Panc1 (cell line): ENCODE measurements at regions not wholly inside any gene's neighbourhood (a gene's known extent, or its start where the extent isn't known, plus 50 kb on each side); places are given as distances from the start of the nearest gene placed in this dataset.

ENCODE experiments used
- ATAC-seq: fragments of 200-7000 bp; cut with Tn5 transposase; 2 replicates; pipeline ENCODE4 v1.9.1; 2020; ENCODE audit warnings: mild to moderate bottlenecking, moderate library complexity
- BruUV-seq: library from RNA; stranded (reverse); fragments of 400-500 nt; replicated peaks from 2 replicates; lab custom pipeline; 2021; lab: Mats Ljungman, UMichigan
- CTCF ChIA-PET: fragments of 300-600 bp; sonication (Branson Sonifier 250); formaldehyde crosslinking; loops from one replicate; lab custom pipeline; 2022; ENCODE audit warnings: antibody characterized with exemption; lab: Charles Lee
- POLR2A ChIA-PET: fragments of 300-600 bp; sonication (Branson Sonifier 250); formaldehyde crosslinking; loops from one replicate; lab custom pipeline; 2022; ENCODE audit warnings: antibody characterized with exemption; lab: Charles Lee
- DNase-seq: peaks from one replicate; pipeline ENCODE4 v3.0.0-alpha.2; 2010; ENCODE audit warnings: low read depth, low spot score
- H3K27ac ChIP-seq: 2 replicates; pipeline ENCODE4 v1.5.1; 2011; ENCODE audit warnings: mild to moderate bottlenecking, low read length, inconsistent platforms
- H3K27me3 ChIP-seq: fragments of 200-500 bp; sonication (Bioruptor generic); 2 replicates; pipeline ENCODE4 v1.6.0; 2014; ENCODE audit warnings: low read length, inconsistent platforms; ENCODE audit not compliant: control insufficient read depth, insufficient read depth
- H3K36me3 ChIP-seq: fragments of 200-500 bp; sonication (Bioruptor generic); 2 replicates; pipeline ENCODE4 v1.5.1; 2014; ENCODE audit warnings: inconsistent platforms, mild to moderate bottlenecking, low read length, moderate library complexity; ENCODE audit not compliant: control insufficient read depth, insufficient read depth
- H3K4me1 ChIP-seq: 2 replicates; pipeline ENCODE4 v1.5.1; 2011; ENCODE audit warnings: inconsistent platforms, mild to moderate bottlenecking, low read length, moderate library complexity; ENCODE audit not compliant: control insufficient read depth, insufficient read depth
- H3K4me3 ChIP-seq, 2 experiments: 2 replicates each; pipeline ENCODE4 v1.5.1; 2011 to 2012; ENCODE audit warnings: low read depth in 2 of 2, low read length in 2 of 2, mild to moderate bottlenecking in 2 of 2, inconsistent platforms in 1 of 2, moderate library complexity in 1 of 2
- H3K9me3 ChIP-seq: fragments of 200-500 bp; sonication (Bioruptor generic); 2 replicates; pipeline ENCODE4 v1.5.1; 2014; ENCODE audit warnings: low read depth, mild to moderate bottlenecking, inconsistent platforms, low read length, moderate library complexity; ENCODE audit not compliant: control insufficient read depth, insufficient read depth
- POLR2AphosphoS5 ChIP-seq: IDR thresholded peaks from 2 replicates; pipeline ENCODE4 v1.6.1; 2012; ENCODE audit warnings: mild to moderate bottlenecking, low read depth, low read length, moderate library complexity
- SIN3A ChIP-seq: IDR thresholded peaks from 2 replicates; pipeline ENCODE4 v1.6.1; 2012; ENCODE audit warnings: low read depth, mild to moderate bottlenecking, low read length, moderate library complexity, borderline replicate concordance; ENCODE audit not compliant: insufficient read depth
- TCF7L2 ChIP-seq: IDR thresholded peaks from 2 replicates; pipeline ENCODE4 v1.6.1; 2011; ENCODE audit warnings: mild to moderate bottlenecking, low read depth, low read length, inconsistent platforms
- in situ Hi-C: cut with HindIII; loops from 2 replicates; pipeline ENCODE4 v1.10.0; 2016; ENCODE audit warnings: low sequenced_read_pairs, low pct_unique_long_range_greater_than_20kb
- intact Hi-C: fragments of 100-400 bp; cut with micrococcal nuclease; formaldehyde crosslinking; loops from one replicate; pipeline ENCODE4 v1.10.0; 2022; ENCODE audit not compliant: unreplicated experiment
- TF ChIP-seq, protein P1 (sequence below), 2 experiments: IDR thresholded peaks; 2 replicates each; pipeline ENCODE4 v1.6.1; 2011 to 2012; ENCODE audit warnings: low read depth in 2 of 2, control low read depth in 1 of 2, low read length in 1 of 2, mild to moderate bottlenecking in 1 of 2, moderate library complexity in 1 of 2; ENCODE audit not compliant: insufficient read depth in 1 of 2
- TF ChIP-seq, protein P2 (sequence below): fragments of 450-650 bp; IDR thresholded peaks from 2 replicates; pipeline ENCODE4 v1.5.1; 2017; ENCODE audit warnings: mild to moderate bottlenecking

DNA sequence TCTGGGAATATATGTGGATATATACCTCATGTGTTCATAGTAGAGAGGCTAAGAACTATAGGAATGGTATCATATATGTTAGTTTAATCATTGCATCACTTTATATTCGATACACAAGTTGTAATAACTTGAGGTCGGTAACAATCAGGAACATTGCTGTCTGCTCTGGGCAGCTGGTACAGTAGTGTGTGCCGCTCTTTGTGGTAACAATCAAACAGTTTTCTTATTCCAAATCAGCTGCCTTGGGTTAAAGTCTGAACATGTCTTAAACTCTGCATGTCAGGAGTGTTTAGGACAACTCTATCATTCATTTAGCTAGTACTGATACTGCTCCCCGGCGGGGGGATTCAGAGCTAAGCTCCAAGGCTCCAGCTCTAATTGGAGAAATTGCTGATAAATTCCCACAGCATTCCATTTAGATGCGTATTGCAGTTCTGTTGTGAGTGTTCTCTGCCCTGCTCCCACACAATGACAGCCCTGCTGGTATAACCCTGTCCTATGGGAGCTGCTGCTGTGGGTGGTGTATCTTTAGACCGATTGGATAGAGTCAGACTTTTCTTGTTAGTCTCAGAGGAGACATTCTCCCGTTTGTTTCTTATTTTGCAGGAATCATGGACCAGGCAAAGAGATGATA lies 707.5 kb upstream of the FZD8 start:
- BruUV-seq = no TSS peak
- ATAC-seq = no peak
- in situ Hi-C loops (no loop called here), intact Hi-C loops (loop anchor here (2.0 kb wide), 1 partner anchor 21 kb away; no protein-coding TSS in a partner anchor)
- Histone ChIP-seq H3K9me3 (no peaks in the 10 kb centered on the region), H3K27ac (no peak overlapping the region), H3K27me3 (no peaks in the 10 kb centered on the region), H3K36me3 (no peaks in the 10 kb centered on the region), H3K4me3 (no peak overlapping the region), H3K4me1 (no peaks in the 10 kb centered on the region)
- CTCF ChIA-PET = no interaction called here
- POLR2A ChIA-PET = no interaction called here
- TF ChIP-seq SIN3A (no peak), TCF7L2 (no peak)
- TF ChIP-seq, protein P1, sequence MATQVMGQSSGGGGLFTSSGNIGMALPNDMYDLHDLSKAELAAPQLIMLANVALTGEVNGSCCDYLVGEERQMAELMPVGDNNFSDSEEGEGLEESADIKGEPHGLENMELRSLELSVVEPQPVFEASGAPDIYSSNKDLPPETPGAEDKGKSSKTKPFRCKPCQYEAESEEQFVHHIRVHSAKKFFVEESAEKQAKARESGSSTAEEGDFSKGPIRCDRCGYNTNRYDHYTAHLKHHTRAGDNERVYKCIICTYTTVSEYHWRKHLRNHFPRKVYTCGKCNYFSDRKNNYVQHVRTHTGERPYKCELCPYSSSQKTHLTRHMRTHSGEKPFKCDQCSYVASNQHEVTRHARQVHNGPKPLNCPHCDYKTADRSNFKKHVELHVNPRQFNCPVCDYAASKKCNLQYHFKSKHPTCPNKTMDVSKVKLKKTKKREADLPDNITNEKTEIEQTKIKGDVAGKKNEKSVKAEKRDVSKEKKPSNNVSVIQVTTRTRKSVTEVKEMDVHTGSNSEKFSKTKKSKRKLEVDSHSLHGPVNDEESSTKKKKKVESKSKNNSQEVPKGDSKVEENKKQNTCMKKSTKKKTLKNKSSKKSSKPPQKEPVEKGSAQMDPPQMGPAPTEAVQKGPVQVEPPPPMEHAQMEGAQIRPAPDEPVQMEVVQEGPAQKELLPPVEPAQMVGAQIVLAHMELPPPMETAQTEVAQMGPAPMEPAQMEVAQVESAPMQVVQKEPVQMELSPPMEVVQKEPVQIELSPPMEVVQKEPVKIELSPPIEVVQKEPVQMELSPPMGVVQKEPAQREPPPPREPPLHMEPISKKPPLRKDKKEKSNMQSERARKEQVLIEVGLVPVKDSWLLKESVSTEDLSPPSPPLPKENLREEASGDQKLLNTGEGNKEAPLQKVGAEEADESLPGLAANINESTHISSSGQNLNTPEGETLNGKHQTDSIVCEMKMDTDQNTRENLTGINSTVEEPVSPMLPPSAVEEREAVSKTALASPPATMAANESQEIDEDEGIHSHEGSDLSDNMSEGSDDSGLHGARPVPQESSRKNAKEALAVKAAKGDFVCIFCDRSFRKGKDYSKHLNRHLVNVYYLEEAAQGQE (IDR thresholded peaks at IDR 0.05; ENCODE audit: insufficient read depth in 1 of 2, low read depth in 2 of 2, low read length in 1 of 2) = no peak
- TF ChIP-seq, protein P2, sequence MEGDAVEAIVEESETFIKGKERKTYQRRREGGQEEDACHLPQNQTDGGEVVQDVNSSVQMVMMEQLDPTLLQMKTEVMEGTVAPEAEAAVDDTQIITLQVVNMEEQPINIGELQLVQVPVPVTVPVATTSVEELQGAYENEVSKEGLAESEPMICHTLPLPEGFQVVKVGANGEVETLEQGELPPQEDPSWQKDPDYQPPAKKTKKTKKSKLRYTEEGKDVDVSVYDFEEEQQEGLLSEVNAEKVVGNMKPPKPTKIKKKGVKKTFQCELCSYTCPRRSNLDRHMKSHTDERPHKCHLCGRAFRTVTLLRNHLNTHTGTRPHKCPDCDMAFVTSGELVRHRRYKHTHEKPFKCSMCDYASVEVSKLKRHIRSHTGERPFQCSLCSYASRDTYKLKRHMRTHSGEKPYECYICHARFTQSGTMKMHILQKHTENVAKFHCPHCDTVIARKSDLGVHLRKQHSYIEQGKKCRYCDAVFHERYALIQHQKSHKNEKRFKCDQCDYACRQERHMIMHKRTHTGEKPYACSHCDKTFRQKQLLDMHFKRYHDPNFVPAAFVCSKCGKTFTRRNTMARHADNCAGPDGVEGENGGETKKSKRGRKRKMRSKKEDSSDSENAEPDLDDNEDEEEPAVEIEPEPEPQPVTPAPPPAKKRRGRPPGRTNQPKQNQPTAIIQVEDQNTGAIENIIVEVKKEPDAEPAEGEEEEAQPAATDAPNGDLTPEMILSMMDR = no peak
- no peak for DNase-seq

DNA sequence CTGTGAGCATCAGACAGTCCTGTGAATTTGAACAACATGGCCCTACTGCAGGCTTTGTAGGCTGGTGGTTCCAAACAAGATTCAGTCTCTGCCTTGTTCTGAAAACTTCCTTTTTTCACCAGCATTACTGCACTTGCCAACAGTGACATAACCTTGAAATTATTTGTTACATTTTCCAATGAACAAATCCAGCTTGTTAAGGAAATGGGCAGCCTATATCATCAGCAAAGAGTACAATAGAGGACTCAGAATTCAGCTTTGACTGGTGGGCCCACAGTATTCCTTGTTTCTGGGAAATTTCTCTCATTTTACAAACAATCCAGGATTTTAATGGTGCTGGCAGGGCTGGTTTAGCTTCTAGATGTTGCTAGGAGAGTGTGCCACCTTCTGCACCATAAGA lies 703.7 kb upstream of the FZD8 start:
- ATAC-seq = no peak
- ChIA-PET CTCF (no interaction called here), POLR2A (no interaction called here)
- H3K36me3 ChIP-seq = no peaks in the 10 kb centered on the region
- intact Hi-C loops (no loop called here), in situ Hi-C loops (no loop called here)
- H3K27me3 ChIP-seq = no peaks in the 10 kb centered on the region
- no peaks in the 10 kb centered on the region for H3K9me3 ChIP-seq
- BruUV-seq = no TSS peak
- DNase-seq = no peak
- no peak overlapping the region for H3K4me3 ChIP-seq
- H3K27ac ChIP-seq = no peak overlapping the region
- TF ChIP-seq, protein P2 = no peak
- TF ChIP-seq POLR2AphosphoS5 (no peak), SIN3A (no peak), TCF7L2 (no peak)
- TF ChIP-seq, protein P1 (IDR thresholded peaks at IDR 0.05; ENCODE audit: insufficient read depth in 1 of 2, low read depth in 2 of 2, low read length in 1 of 2) = no peak
- no peaks in the 10 kb centered on the region for H3K4me1 ChIP-seq
